Activated naive CD4-positive, alpha-beta T cell treated with anti-CD3 and anti-CD28 coated beads, Interleukin-2, amount 50 U/mL, for 24 hours (primary cell): ENCODE measurements at regions not wholly inside any gene's neighbourhood (a gene's known extent, or its start where the extent isn't known, plus 50 kb on each side); places are given as distances from the start of the nearest gene placed in this dataset.

ENCODE experiments used
- H3K27ac Mint-ChIP-seq: one replicate; pipeline ENCODE4 v1.8.0; 2021; ENCODE audit warnings: mild to moderate bottlenecking, mixed read lengths
- H3K27me3 Mint-ChIP-seq: one replicate; pipeline ENCODE4 v1.8.0; 2021; ENCODE audit warnings: mixed read lengths
- H3K36me3 Mint-ChIP-seq: one replicate; pipeline ENCODE4 v1.8.0; 2021; ENCODE audit warnings: mixed read lengths
- H3K4me1 Mint-ChIP-seq: one replicate; pipeline ENCODE4 v1.8.0; 2021; ENCODE audit warnings: mixed read lengths
- H3K4me3 Mint-ChIP-seq: one replicate; pipeline ENCODE4 v1.8.0; 2021; ENCODE audit warnings: mild to moderate bottlenecking, mixed read lengths
- H3K9me3 Mint-ChIP-seq: one replicate; pipeline ENCODE4 v1.8.0; 2021; ENCODE audit warnings: mixed read lengths

DNA sequence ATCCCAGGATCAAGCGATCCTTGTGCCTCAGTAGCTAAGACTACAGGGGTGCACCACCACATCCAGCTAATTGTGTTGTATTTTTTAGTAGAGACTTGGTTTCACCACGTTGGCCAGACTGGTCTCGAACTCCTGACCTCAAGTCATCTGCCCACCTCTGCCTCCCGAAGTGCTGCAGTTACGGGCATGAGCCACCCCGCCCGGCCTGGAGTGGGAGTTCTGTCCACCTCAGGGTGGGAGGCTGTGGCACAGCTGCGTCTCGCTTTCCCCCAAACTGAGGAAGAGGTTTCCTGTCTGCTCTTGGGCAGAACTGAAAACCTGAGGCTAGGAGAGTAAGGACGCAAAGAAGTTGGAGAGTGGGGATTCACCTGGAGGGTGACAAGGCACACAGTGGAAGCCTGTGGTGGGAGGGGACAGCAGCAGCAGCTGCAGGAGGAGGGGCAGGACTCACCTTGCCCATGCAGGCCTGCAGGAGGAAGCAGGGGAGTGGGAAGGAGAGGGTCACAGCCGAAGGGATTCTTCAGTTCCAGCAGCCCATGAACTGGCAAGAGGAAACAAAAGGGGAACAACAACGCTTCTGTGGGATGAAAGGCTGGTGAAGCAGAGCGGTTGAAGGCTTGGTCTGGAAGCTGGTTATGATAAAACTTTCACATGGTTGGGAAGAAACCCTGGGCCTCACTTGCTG is 181.4 kb downstream of the GAS1 start:
- H3K27me3 Mint-ChIP-seq = peaks cover 4% of the 10 kb centered on the region
- H3K4me3 Mint-ChIP-seq = no peak overlapping the region
- H3K27ac Mint-ChIP-seq = no peak overlapping the region
- no peaks in the 10 kb centered on the region for H3K36me3 Mint-ChIP-seq
- no peaks in the 10 kb centered on the region for H3K9me3 Mint-ChIP-seq
- H3K4me1 Mint-ChIP-seq = no peaks in the 10 kb centered on the region

DNA sequence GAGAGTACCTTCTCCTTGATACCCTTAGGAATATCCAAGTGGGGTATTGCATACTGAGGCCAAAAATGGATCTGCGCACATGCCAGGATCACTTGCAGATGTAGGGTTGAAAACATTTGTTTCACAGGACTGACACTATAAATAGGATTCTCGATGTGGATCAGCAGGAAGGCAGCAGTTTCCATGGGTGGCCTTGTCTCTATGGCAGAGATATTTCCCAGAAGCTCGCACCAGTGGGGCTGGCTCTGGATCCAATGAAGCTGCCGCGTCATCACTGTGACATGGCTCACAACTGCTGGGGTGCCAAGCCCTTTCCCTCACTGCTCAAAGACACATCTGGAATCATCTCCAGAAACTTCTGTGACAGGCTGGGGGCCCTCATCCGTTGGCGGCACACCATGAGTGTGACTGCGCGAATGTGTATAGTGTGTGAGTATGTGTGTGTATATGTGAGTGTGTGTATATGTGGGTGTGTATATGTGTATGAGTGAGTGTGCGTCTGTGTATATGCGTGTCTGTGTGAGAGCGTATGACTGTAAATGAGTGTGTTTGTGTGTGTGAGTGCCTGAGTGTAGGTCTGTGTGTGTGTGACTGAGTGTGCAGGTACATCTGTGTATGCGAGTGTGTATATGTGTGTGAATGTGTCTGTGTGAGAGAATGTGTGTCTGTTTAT is 182.5 kb downstream of the GAS1 start:
- Mint-ChIP-seq H3K27ac (no peak overlapping the region), H3K27me3 (peaks cover 4% of the 10 kb centered on the region), H3K4me1 (no peaks in the 10 kb centered on the region), H3K9me3 (no peaks in the 10 kb centered on the region), H3K36me3 (no peaks in the 10 kb centered on the region), H3K4me3 (no peak overlapping the region)

DNA sequence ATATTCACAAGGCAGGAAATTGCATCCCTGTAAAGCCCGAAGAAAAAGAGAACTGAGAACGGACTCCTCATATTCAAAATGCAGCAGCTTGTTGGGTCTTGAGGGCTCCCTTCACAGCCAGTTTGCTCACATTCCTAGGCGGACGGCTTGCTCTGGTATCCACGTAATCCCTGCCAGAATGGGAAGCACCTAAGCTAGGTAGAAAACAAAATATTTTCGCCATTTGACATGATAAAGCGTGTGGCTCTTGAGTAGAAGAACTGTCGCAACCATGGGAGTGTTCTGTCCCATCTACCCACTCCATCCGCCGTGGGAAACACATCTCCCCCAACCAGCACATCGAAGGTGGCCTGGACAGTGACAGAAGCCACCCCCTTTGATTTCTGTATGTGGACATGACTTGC is 183.1 kb downstream of the GAS1 start:
- H3K27ac Mint-ChIP-seq = no peak overlapping the region
- no peaks in the 10 kb centered on the region for H3K4me1 Mint-ChIP-seq
- no peaks in the 10 kb centered on the region for H3K36me3 Mint-ChIP-seq
- no peaks in the 10 kb centered on the region for H3K9me3 Mint-ChIP-seq
- peaks cover 4% of the 10 kb centered on the region for H3K27me3 Mint-ChIP-seq
- H3K4me3 Mint-ChIP-seq = no peak overlapping the region

- Mint-ChIP-seq H3K4me1 (no peaks in the 10 kb centered on the region), H3K4me3 (no peak overlapping the region), H3K9me3 (no peaks in the 10 kb centered on the region), H3K36me3 (no peaks in the 10 kb centered on the region), H3K27me3 (peaks cover 4% of the 10 kb centered on the region), H3K27ac (no peak overlapping the region)
Observed at GRCh38 chr9:86763791-86764190, 183.5 kb downstream of the GAS1 start.

- Mint-ChIP-seq H3K27ac (no peak overlapping the region), H3K9me3 (no peaks in the 10 kb centered on the region), H3K4me3 (no peak overlapping the region), H3K4me1 (no peaks in the 10 kb centered on the region), H3K36me3 (no peaks in the 10 kb centered on the region), H3K27me3 (peaks cover 4% of the 10 kb centered on the region)
Observed at GRCh38 chr9:86757382-86757720, 190.0 kb downstream of the GAS1 start.

DNA sequence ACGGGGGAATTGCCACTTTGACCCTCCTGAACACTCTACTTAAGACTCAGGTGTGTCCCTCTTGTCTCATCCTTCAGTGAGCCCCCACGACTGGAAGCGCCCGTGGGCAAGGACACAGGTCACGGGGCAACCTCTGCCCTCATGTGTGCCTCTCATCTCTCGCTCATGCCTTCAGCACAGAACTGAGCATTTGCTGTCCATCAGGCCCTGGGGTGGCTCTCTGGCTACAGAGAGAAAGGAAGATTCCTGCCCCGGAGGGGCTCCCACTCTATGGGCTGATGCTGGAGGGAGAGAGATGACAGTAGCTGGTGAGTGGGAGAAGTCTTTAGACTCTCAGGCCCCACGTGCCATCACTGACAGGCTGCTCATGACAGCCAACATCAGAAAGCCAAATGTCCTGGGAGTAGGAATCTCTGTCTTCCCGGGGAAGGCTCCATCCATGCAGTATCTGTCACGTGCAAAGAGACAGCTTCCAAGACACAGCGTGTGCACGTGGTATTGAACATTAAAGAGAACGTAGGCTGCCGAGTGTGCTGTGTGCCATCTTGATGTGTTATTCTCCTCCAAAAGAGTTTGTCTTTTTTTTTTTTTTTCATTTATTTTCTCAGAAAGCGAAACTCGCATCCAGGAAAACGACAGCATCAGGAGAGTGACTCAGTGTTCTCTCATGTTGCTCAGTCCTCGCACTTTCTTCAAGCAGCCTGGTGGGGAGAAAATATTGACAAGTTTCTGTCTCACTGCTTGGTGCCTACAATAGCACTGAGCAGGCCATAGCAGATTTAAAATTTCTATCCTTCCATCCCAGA is 190.5 kb downstream of the GAS1 start:
- Mint-ChIP-seq H3K9me3 (no peaks in the 10 kb centered on the region), H3K4me3 (no peak overlapping the region)

DNA sequence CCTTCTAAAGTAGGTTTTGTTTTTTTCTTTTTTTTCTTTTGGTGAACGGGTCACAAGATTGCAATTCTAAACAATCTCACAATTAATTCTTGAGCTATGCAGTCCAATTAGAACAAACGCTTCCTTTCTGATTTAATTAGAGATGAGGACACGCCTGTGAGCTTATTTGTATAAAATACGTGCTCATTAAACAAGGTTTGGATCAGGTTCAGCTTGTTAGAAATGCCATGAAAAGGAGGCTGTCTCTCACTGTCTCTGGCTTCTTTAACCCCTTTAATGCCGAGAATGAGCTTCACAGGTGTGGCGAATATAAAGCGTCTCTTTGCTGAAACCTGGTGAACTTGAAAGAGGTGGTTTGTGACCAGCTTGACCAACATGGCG is 191.8 kb downstream of the GAS1 start:
- no peaks in the 10 kb centered on the region for H3K36me3 Mint-ChIP-seq
- H3K27me3 Mint-ChIP-seq = peaks cover 4% of the 10 kb centered on the region
- H3K4me1 Mint-ChIP-seq = no peaks in the 10 kb centered on the region
- H3K27ac Mint-ChIP-seq = no peak overlapping the region
- H3K9me3 Mint-ChIP-seq = no peaks in the 10 kb centered on the region
- H3K4me3 Mint-ChIP-seq = no peak overlapping the region

More for the DNA sequence above, 190.5 kb downstream of the GAS1 start:
- no peaks in the 10 kb centered on the region for H3K36me3 Mint-ChIP-seq
- H3K27ac Mint-ChIP-seq = no peak overlapping the region
- no peaks in the 10 kb centered on the region for H3K4me1 Mint-ChIP-seq
- H3K27me3 Mint-ChIP-seq = peaks cover 4% of the 10 kb centered on the region

DNA sequence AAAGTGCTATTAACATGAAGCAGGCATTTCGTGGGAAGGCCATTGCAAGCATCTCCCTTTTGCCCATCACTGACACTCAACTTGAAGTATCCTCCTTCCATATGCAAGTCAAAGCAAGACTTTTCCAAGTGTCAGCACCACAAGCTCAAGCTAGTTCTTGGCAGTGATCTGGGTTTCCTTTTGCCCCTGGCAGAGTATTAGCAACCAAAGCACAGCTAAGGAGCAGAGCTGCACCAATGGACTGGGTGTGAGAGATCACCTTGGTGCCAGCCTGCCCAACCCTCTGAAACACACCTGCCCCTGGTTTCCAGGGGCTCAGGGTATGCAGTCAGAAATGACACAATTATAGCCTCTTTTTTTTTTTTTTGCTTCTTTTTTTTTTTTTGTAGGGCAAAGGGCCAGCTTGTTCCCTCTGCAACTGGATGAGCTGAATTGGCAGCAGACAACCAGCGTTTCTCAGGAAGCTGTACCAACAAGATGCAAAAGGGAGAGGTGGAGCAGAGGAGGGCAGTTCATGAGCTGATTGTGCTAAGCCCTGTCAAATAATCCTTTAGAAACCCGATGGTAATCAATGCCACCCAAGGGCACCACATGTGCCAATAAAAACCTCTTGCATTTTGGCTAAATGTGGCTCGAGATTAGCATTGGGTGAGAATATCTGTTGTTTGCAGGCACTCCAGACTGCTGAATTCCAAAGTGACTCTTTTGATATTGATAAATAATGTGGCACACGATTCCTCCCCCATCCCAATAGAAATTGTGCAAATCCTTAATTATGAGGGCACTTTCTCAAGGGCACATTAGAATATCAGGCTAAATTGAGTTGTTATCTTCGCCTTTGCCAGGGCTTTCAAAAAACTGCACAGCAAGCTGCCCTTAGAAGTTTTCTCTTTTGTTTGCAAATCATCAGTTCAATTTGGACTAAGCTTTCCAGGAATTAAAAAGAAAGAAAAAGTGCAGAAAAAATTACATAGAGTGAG is 192.4 kb downstream of the GAS1 start:
- peaks cover 4% of the 10 kb centered on the region for H3K27me3 Mint-ChIP-seq
- no peaks in the 10 kb centered on the region for H3K36me3 Mint-ChIP-seq
- no peak overlapping the region for H3K4me3 Mint-ChIP-seq
- H3K4me1 Mint-ChIP-seq = no peaks in the 10 kb centered on the region
- no peak overlapping the region for H3K27ac Mint-ChIP-seq
- no peaks in the 10 kb centered on the region for H3K9me3 Mint-ChIP-seq

- Mint-ChIP-seq H3K4me1 (no peaks in the 10 kb centered on the region), H3K4me3 (no peak overlapping the region), H3K27ac (no peak overlapping the region), H3K36me3 (no peaks in the 10 kb centered on the region), H3K27me3 (peaks cover 4% of the 10 kb centered on the region), H3K9me3 (no peaks in the 10 kb centered on the region)
Observed at GRCh38 chr9:86753836-86754235, 193.5 kb downstream of the GAS1 start.

DNA sequence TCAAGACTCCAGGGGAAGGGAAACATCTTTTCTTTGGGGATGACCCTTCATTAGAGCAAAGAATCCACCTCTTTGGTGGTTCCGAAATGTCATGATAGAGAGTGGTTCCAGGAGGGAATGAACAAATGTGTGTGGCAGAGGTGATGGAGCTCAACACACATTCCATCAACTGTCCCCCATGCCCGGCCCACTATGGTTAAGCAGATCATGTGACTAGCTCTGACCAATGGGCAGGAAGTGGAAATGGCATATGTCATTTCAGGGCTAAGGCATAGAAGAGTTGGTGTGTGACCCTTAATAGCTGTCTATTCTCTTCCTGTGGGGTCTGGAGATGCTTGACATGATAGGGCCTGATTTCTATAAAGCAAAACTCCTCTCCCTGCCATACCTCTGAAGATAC is 194.6 kb downstream of the GAS1 start:
- H3K36me3 Mint-ChIP-seq = no peaks in the 10 kb centered on the region

GRCh38 chr9:86751956-86752355 is 195.3 kb downstream of the GAS1 start:
- no peak overlapping the region for H3K4me3 Mint-ChIP-seq
- H3K9me3 Mint-ChIP-seq = no peaks in the 10 kb centered on the region
- H3K27me3 Mint-ChIP-seq = peaks cover 2% of the 10 kb centered on the region
- no peaks in the 10 kb centered on the region for H3K4me1 Mint-ChIP-seq
- no peak overlapping the region for H3K27ac Mint-ChIP-seq
- no peaks in the 10 kb centered on the region for H3K36me3 Mint-ChIP-seq

More for the DNA sequence above, 194.6 kb downstream of the GAS1 start:
- no peaks in the 10 kb centered on the region for H3K4me1 Mint-ChIP-seq
- no peak overlapping the region for H3K4me3 Mint-ChIP-seq
- H3K27me3 Mint-ChIP-seq = peaks cover 4% of the 10 kb centered on the region
- H3K9me3 Mint-ChIP-seq = no peaks in the 10 kb centered on the region
- no peak overlapping the region for H3K27ac Mint-ChIP-seq

DNA sequence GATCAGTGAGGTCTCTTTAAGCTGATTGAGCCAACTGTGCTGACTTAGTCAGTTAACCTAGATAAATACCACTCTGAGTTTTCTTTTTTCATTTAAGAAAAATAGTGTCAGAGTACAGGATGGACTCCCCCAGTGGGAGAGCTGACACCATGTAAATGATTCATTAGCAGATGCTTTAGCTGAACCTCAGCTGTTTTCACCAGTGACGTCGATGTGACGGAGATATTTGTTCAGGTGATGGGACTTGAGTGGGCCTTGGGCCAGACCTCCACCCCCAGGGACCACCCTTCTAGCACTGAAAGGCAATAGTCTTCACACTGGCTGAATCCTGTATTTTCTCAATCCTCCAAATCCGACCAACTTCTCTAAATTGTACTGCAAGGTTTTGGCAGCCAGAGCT is 196.1 kb downstream of the GAS1 start:
- no peaks in the 10 kb centered on the region for H3K9me3 Mint-ChIP-seq
- H3K4me3 Mint-ChIP-seq = no peak overlapping the region
- no peaks in the 10 kb centered on the region for H3K4me1 Mint-ChIP-seq
- H3K27ac Mint-ChIP-seq = no peak overlapping the region
- H3K27me3 Mint-ChIP-seq = peaks cover 1% of the 10 kb centered on the region
- no peaks in the 10 kb centered on the region for H3K36me3 Mint-ChIP-seq

GRCh38 chr9:86749894-86750255 is 197.4 kb downstream of the GAS1 start:
- Mint-ChIP-seq H3K36me3 (no peaks in the 10 kb centered on the region), H3K4me3 (no peak overlapping the region), H3K27ac (no peak overlapping the region)

GRCh38 chr9:86749161-86749893 is 198.0 kb downstream of the GAS1 start:
- Mint-ChIP-seq H3K27ac (no peak overlapping the region), H3K27me3 (no peaks in the 10 kb centered on the region), H3K9me3 (no peaks in the 10 kb centered on the region), H3K4me3 (no peak overlapping the region), H3K36me3 (no peaks in the 10 kb centered on the region), H3K4me1 (no peaks in the 10 kb centered on the region)

More at GRCh38 chr9:86749894-86750255, 197.4 kb downstream of the GAS1 start:
- H3K9me3 Mint-ChIP-seq = no peaks in the 10 kb centered on the region
- H3K4me1 Mint-ChIP-seq = no peaks in the 10 kb centered on the region
- H3K27me3 Mint-ChIP-seq = no peaks in the 10 kb centered on the region

GRCh38 chr9:86747711-86748110 is 199.6 kb downstream of the GAS1 start:
- H3K9me3 Mint-ChIP-seq = no peaks in the 10 kb centered on the region
- H3K4me3 Mint-ChIP-seq = no peak overlapping the region
- no peaks in the 10 kb centered on the region for H3K4me1 Mint-ChIP-seq

More at GRCh38 chr9:86747711-86748110, 199.6 kb downstream of the GAS1 start:
- Mint-ChIP-seq H3K27ac (no peak overlapping the region), H3K36me3 (no peaks in the 10 kb centered on the region), H3K27me3 (peaks cover 3% of the 10 kb centered on the region)
